PFSK-1 (cell line): ENCODE measurements at regions not wholly inside any gene's neighbourhood (a gene's known extent, or its start where the extent isn't known, plus 50 kb on each side); places are given as distances from the start of the nearest gene placed in this dataset.

Experiments used
- POLR2AphosphoS5 ChIP-seq: IDR thresholded peaks from 2 replicates; pipeline ENCODE4 v1.6.1; 2012; ENCODE audit warnings: low read depth, mild to moderate bottlenecking, control low read depth, low read length, moderate library complexity
- TAF1 ChIP-seq: IDR thresholded peaks from 2 replicates; pipeline ENCODE4 v1.6.1; 2012; ENCODE audit warnings: low read length, control low read depth, borderline replicate concordance; ENCODE audit not compliant: insufficient read depth
- TF ChIP-seq, protein P1 (sequence below), 2 experiments: IDR thresholded peaks; 2 replicates each; pipeline versions ENCODE4 v1.6.1 to v1.8.0; 2011 to 2012; ENCODE audit warnings: low read depth in 2 of 2, low read length in 2 of 2, control low read depth in 1 of 2, inconsistent platforms in 1 of 2, mild to moderate bottlenecking in 1 of 2, moderate library complexity in 1 of 2; ENCODE audit not compliant: insufficient read depth in 1 of 2

DNA sequence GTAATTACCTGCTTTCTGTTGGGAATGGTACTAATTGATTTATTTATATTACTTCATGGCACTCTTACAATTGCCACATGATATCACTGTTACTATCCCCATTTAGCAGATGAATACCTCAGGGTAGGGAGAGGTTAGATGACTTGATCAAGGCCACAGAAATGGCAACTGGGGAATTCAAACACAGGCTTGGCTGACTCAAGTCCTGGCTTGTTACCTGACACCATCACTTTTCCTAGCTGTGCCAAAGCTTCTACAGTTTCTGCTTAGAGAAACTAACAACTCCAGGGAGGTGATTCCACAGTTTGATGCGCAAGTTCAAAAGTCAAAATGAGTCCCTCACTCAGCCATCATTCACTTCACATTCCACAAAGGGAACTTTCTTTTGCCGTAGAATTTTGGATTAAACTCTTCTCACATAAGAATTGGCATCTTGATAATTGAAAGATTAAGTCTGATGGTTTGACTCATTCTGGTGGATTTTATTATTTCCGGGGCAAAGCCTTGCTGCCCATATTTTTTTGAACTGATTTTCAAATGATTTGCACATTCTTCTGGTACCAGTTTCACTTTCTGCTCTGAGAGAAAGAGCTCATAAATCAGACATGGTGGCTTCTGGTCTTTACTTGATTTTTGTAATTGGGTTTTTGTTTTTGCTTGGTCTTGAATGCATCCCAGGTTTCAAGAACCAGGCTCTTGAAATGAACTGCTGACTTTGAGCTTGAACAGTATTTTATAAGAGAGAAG, 656.8 kb downstream of the BCL11A start:
- TF ChIP-seq, protein P1, sequence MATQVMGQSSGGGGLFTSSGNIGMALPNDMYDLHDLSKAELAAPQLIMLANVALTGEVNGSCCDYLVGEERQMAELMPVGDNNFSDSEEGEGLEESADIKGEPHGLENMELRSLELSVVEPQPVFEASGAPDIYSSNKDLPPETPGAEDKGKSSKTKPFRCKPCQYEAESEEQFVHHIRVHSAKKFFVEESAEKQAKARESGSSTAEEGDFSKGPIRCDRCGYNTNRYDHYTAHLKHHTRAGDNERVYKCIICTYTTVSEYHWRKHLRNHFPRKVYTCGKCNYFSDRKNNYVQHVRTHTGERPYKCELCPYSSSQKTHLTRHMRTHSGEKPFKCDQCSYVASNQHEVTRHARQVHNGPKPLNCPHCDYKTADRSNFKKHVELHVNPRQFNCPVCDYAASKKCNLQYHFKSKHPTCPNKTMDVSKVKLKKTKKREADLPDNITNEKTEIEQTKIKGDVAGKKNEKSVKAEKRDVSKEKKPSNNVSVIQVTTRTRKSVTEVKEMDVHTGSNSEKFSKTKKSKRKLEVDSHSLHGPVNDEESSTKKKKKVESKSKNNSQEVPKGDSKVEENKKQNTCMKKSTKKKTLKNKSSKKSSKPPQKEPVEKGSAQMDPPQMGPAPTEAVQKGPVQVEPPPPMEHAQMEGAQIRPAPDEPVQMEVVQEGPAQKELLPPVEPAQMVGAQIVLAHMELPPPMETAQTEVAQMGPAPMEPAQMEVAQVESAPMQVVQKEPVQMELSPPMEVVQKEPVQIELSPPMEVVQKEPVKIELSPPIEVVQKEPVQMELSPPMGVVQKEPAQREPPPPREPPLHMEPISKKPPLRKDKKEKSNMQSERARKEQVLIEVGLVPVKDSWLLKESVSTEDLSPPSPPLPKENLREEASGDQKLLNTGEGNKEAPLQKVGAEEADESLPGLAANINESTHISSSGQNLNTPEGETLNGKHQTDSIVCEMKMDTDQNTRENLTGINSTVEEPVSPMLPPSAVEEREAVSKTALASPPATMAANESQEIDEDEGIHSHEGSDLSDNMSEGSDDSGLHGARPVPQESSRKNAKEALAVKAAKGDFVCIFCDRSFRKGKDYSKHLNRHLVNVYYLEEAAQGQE (IDR thresholded peaks at IDR 0.05; ENCODE audit: insufficient read depth in 1 of 2, low read depth in 2 of 2, low read length in 2 of 2), result no peak
- no peak for TF ChIP-seq POLR2AphosphoS5
- TF ChIP-seq TAF1, result no peak
